OCI-LY7 (cell line): ENCODE measurements at regions not wholly inside any gene's neighbourhood (a gene's known extent, or its start where the extent isn't known, plus 50 kb on each side); places are given as distances from the start of the nearest gene placed in this dataset.

ENCODE experiments used
- BruUV-seq: library from RNA; stranded (reverse); fragments of 400-500 nt; replicated peaks from 2 replicates; lab custom pipeline; 2021; lab: Mats Ljungman, UMichigan
- CTCF ChIA-PET: fragments of 300-600 bp; sonication (Branson Sonifier 250); formaldehyde crosslinking; loops from one replicate; lab custom pipeline; 2022; ENCODE audit warnings: antibody characterized with exemption; ENCODE audit not compliant: unreplicated experiment; lab: Charles Lee
- POLR2A ChIA-PET: fragments of 300-600 bp; sonication (Branson Sonifier 250); formaldehyde crosslinking; loops from one replicate; lab custom pipeline; 2022; ENCODE audit warnings: antibody characterized with exemption; lab: Charles Lee
- DNase-seq: peaks from one replicate; pipeline ENCODE4 v3.0.0-alpha.2; 2015; ENCODE audit warnings: low spot score
- H2AFZ ChIP-seq: fragments of 200-600 bp; sonication (generic), shearing (Covaris generic); 2 replicates; pipeline ENCODE4 v1.6.1; 2014; ENCODE audit warnings: mild to moderate bottlenecking, antibody characterized with exemption, low read length, moderate library complexity
- H3K27ac ChIP-seq: fragments of 200-600 bp; sonication (generic); 2 replicates; pipeline ENCODE4 v1.5.1; 2014; ENCODE audit warnings: mixed run types, low read depth, mild to moderate bottlenecking, moderate library complexity, low read length, inconsistent platforms; ENCODE audit not compliant: poor library complexity, severe bottlenecking
- H3K36me3 ChIP-seq: fragments of 200-600 bp; sonication (generic); 2 replicates; pipeline ENCODE4 v1.6.1; 2014; ENCODE audit warnings: mild to moderate bottlenecking, antibody characterized with exemption, low read length, moderate library complexity, mixed read lengths; ENCODE audit not compliant: insufficient read depth
- H3K4me1 ChIP-seq: fragments of 200-600 bp; sonication (generic); 2 replicates; pipeline ENCODE4 v1.5.1; 2014; ENCODE audit warnings: mild to moderate bottlenecking, low read length; ENCODE audit not compliant: insufficient read depth, poor library complexity, severe bottlenecking
- H3K4me2 ChIP-seq: fragments of 200-600 bp; sonication (generic); 2 replicates; pipeline ENCODE4 v1.6.1; 2014; ENCODE audit warnings: mild to moderate bottlenecking, low read length
- H3K4me3 ChIP-seq: fragments of 200-600 bp; sonication (generic); 2 replicates; pipeline ENCODE4 v1.5.1; 2014; ENCODE audit warnings: mild to moderate bottlenecking, low read depth, low read length; ENCODE audit not compliant: poor library complexity, severe bottlenecking
- H3K79me2 ChIP-seq: fragments of 200-600 bp; sonication (generic); 2 replicates; pipeline ENCODE4 v1.6.1; 2016; ENCODE audit warnings: low read depth, mild to moderate bottlenecking, low read length, moderate library complexity, mixed read lengths; ENCODE audit not compliant: insufficient read depth
- H3K9me2 ChIP-seq: fragments of 200-600 bp; sonication (generic); 2 replicates; pipeline ENCODE4 v1.6.1; 2016; ENCODE audit warnings: mild to moderate bottlenecking, low read length, mixed read lengths; ENCODE audit not compliant: insufficient read depth
- H3K9me3 ChIP-seq: fragments of 200-600 bp; sonication (generic); 2 replicates; pipeline ENCODE4 v1.6.1; 2014; ENCODE audit warnings: mild to moderate bottlenecking, mixed run types, low read length, mixed read lengths
- H4K20me1 ChIP-seq: fragments of 200-600 bp; sonication (generic); 2 replicates; pipeline ENCODE4 v1.6.1; 2014; ENCODE audit warnings: mild to moderate bottlenecking, antibody characterized with exemption, low read length, moderate library complexity, mixed read lengths; ENCODE audit not compliant: insufficient read depth
- CTCF ChIP-seq: fragments of 200-600 bp; sonication (generic); conservative IDR thresholded peaks from 2 replicates; pipeline ENCODE4 v1.5.1; 2014; ENCODE audit warnings: mild to moderate bottlenecking, antibody characterized with exemption, low read length, moderate library complexity, mixed read lengths
- EZH2phosphoT487 ChIP-seq: fragments of 200-600 bp; sonication (generic); IDR thresholded peaks from 2 replicates; pipeline ENCODE4 v1.6.1; 2018; ENCODE audit warnings: low read depth, borderline replicate concordance, mild to moderate bottlenecking, mixed run types, antibody characterized with exemption, low read length, moderate library complexity, mixed read lengths
- intact Hi-C: fragments of 100-400 bp; cut with micrococcal nuclease; formaldehyde crosslinking; loops from one replicate; pipeline ENCODE4 v1.10.0; 2022; ENCODE audit not compliant: unreplicated experiment

GRCh38 chr11:115803073-115803740, 299.0 kb upstream of the CADM1 start:
- intact Hi-C loops, result no loop called here
- H3K4me1 ChIP-seq, result no peaks in the 10 kb centered on the region
- TF ChIP-seq CTCF, result no peak
- TF ChIP-seq EZH2phosphoT487, result no peak
- no TSS peak for BruUV-seq
- no peaks in the 10 kb centered on the region for H4K20me1 ChIP-seq
- ChIA-PET POLR2A (no interaction called here), CTCF (no interaction called here)
- no peak overlapping the region for H3K4me2 ChIP-seq
- DNase-seq, result no peak
- no peak overlapping the region for H3K4me3 ChIP-seq
- H3K9me3 ChIP-seq, result no peaks in the 10 kb centered on the region
- H3K36me3 ChIP-seq, result no peaks in the 10 kb centered on the region
- no peak overlapping the region for H2AFZ ChIP-seq
- H3K9me2 ChIP-seq, result no peaks in the 10 kb centered on the region
- H3K27ac ChIP-seq, result no peak overlapping the region
- no peaks in the 10 kb centered on the region for H3K79me2 ChIP-seq

DNA sequence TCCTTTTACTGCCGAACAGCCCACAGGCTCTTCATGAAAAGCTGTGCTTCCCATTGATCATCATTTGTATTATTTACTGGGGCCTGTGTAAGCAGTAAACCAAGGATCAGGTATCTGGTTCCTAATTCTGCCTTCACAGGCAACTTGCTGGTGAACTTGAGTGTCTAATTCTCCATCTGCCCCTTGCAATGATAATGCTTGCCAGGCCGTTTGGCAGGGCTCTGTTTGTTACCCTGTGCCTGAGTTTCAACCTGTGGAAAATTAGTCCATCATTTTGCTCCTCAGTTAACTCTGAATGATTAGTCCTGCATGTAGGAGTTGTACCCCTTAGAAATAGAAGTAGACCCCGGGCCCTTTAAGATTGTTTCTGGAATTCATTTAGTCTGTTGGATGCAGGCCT, 298.4 kb upstream of the CADM1 start:
- intact Hi-C loops, result no loop called here
- POLR2A ChIA-PET, result no interaction called here

More for the DNA sequence above, 298.4 kb upstream of the CADM1 start:
- BruUV-seq, result no TSS peak
- H4K20me1 ChIP-seq, result no peaks in the 10 kb centered on the region
- no peaks in the 10 kb centered on the region for H3K36me3 ChIP-seq
- TF ChIP-seq EZH2phosphoT487 (no peak), CTCF (no peak)
- H3K4me3 ChIP-seq, result no peak overlapping the region
- no peak overlapping the region for H3K27ac ChIP-seq
- no peaks in the 10 kb centered on the region for H3K9me3 ChIP-seq
- H3K4me2 ChIP-seq, result no peak overlapping the region
- H3K79me2 ChIP-seq, result no peaks in the 10 kb centered on the region
- CTCF ChIA-PET, result no interaction called here
- no peak for DNase-seq
- H3K4me1 ChIP-seq, result no peaks in the 10 kb centered on the region
- no peak overlapping the region for H2AFZ ChIP-seq
- H3K9me2 ChIP-seq, result no peaks in the 10 kb centered on the region
